OCI-LY7 (cell line): ENCODE measurements at regions not wholly inside any gene's neighbourhood (a gene's known extent, or its start where the extent isn't known, plus 50 kb on each side); places are given as distances from the start of the nearest gene placed in this dataset.

ENCODE experiments used
- EZH2phosphoT487 ChIP-seq: fragments of 200-600 bp; sonication (generic); IDR thresholded peaks from 2 replicates; pipeline ENCODE4 v1.6.1; 2018; ENCODE audit warnings: low read depth, borderline replicate concordance, mild to moderate bottlenecking, mixed run types, antibody characterized with exemption, low read length, moderate library complexity, mixed read lengths
- TF ChIP-seq, protein P1 (sequence below): fragments of 200-600 bp; sonication (generic); conservative IDR thresholded peaks from 2 replicates; pipeline ENCODE4 v1.5.1; 2014; ENCODE audit warnings: mild to moderate bottlenecking, antibody characterized with exemption, low read length, moderate library complexity, mixed read lengths

DNA sequence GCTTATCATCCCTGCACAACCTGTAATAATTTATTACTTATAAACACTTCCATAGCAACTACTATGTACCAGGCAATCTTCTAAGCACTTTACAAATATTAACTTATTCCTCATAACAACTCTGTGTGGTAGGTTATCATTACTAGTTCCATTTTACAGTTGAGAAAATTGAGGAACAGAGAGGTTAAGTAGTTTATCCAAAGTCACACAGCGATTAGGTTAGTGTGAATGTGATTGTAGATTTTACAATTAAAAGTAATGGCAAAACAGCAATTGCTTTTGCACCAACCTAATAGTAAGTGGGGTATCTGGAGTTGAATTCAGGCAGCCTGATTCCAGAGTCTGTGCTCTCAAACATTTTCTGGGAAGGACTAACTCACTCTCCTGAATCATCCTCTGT is 348.9 kb downstream of the NKX6-1 start:
- TF ChIP-seq, protein P1, sequence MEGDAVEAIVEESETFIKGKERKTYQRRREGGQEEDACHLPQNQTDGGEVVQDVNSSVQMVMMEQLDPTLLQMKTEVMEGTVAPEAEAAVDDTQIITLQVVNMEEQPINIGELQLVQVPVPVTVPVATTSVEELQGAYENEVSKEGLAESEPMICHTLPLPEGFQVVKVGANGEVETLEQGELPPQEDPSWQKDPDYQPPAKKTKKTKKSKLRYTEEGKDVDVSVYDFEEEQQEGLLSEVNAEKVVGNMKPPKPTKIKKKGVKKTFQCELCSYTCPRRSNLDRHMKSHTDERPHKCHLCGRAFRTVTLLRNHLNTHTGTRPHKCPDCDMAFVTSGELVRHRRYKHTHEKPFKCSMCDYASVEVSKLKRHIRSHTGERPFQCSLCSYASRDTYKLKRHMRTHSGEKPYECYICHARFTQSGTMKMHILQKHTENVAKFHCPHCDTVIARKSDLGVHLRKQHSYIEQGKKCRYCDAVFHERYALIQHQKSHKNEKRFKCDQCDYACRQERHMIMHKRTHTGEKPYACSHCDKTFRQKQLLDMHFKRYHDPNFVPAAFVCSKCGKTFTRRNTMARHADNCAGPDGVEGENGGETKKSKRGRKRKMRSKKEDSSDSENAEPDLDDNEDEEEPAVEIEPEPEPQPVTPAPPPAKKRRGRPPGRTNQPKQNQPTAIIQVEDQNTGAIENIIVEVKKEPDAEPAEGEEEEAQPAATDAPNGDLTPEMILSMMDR, result no peak
- no peak for TF ChIP-seq EZH2phosphoT487
